Transverse colon (tissue), 4 donors: ENCODE measurements at regions not wholly inside any gene's neighbourhood (a gene's known extent, or its start where the extent isn't known, plus 50 kb on each side); places are given as distances from the start of the nearest gene placed in this dataset.

Experiments
- DNase-seq: peaks from one replicate; pipeline ENCODE4 v3.0.0-alpha.2; 2019
- H3K27ac ChIP-seq, 4 donors: fragments of 200-600 bp; sonication (generic); 2 replicates each; pipeline ENCODE4 v1.5.1; 2016 to 2018; ENCODE audit warnings: inconsistent platforms in 4 of 4
- H3K27me3 ChIP-seq: fragments of 200-600 bp; sonication (generic); 2 replicates; pipeline ENCODE4 v1.5.1; 2017; ENCODE audit warnings: inconsistent platforms
- H3K36me3 ChIP-seq, 4 donors: fragments of 200-600 bp; sonication (generic); 2 replicates each; pipeline ENCODE4 v1.5.1; 2017 to 2019; ENCODE audit warnings: inconsistent platforms in 4 of 4
- H3K4me1 ChIP-seq, 4 donors: fragments of 200-600 bp; sonication (generic); 2 replicates each; pipeline ENCODE4 v1.5.1; 2017 to 2020; ENCODE audit warnings: inconsistent platforms in 4 of 4
- H3K4me3 ChIP-seq, 4 donors: fragments of 200-600 bp; sonication (generic); 1 replicate in 1 of 4; 2 replicates in 3 of 4; pipeline versions ENCODE4 v1.5.1 to v1.6.1; 2017 to 2019; ENCODE audit warnings: inconsistent platforms in 4 of 4
- H3K9me3 ChIP-seq, 2 donors: fragments of 200-600 bp; sonication (generic); 2 replicates each; pipeline ENCODE4 v1.5.1; 2017 to 2019; ENCODE audit warnings: inconsistent platforms in 2 of 2
- EP300 ChIP-seq: sonication (generic); formaldehyde crosslinking; IDR thresholded peaks from one replicate; pipeline ENCODE4 v1.6.1; 2017; ENCODE audit warnings: antibody characterized with exemption, low read depth
- POLR2A ChIP-seq: fragments of 450-650 bp; IDR thresholded peaks from one replicate; pipeline ENCODE4 v1.6.1; 2016; ENCODE audit warnings: antibody characterized with exemption, mild to moderate bottlenecking, moderate library complexity
- POLR2AphosphoS5 ChIP-seq, 3 donors: sonication (generic); formaldehyde crosslinking; IDR thresholded peaks; one replicate each; pipeline ENCODE4 v1.6.1; 2016; ENCODE audit warnings: antibody characterized with exemption in 3 of 3
- WGBS, 2 donors: methylation state at CpG; one replicate each; pipeline ENCODE4 v1.1.5; 2018; ENCODE audit warnings: low coverage in 1 of 2; 5-methylcytosine and 5-hydroxymethylcytosine counted together
- in situ Hi-C, 4 donors: fragments of 200-750 bp; cut with MboI; loops; one replicate each; pipeline versions ENCODE4 v1.15.0 to v1.15.1; 2017; ENCODE audit warnings: low sequenced_read_pairs in 3 of 4, low pct_ligation_motif_present in 1 of 4, low pct_unique_long_range_greater_than_20kb in 1 of 4
- intact Hi-C: fragments of 100-400 bp; cut with DNase I; formaldehyde crosslinking; loops from one replicate; pipeline ENCODE4 v1.15.1; 2023; ENCODE audit warnings: low total_unique reads
- TF ChIP-seq, protein P1 (sequence below), 5 experiments: fragments of 200-600 bp in 3 of 5; fragments of 450-650 bp in 2 of 5; sonication (generic) in 3 of 5; IDR thresholded peaks; 1 replicate in 2 of 5; 2 replicates in 3 of 5; pipeline ENCODE4 v1.5.1; 2016 to 2017; ENCODE audit warnings: antibody characterized with exemption in 5 of 5, inconsistent platforms in 3 of 5, mild to moderate bottlenecking in 2 of 5, moderate library complexity in 1 of 5

DNA sequence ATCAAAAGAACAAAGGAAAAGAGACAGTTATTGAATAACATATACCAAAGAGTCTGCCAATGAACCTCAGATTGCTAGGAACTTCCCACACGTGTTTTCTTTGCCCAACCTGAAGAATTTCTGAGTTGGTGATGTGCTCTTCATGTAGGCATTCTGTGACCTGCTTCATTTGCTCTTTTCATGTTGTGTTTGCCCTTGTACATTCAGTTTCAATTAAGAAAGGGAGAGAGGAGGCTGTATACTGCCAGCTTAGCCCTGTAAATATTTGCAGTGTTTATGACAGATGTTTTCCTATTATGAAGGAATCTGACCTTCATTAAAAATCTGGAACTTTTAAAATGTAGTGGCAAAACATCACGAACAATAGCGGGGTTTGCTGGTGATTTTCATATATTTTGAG lies 168.5 kb downstream of the GAS1 start:
- H3K9me3 ChIP-seq = no peaks in the 10 kb centered on the region
- no peak for TF ChIP-seq EP300
- TF ChIP-seq, protein P1, sequence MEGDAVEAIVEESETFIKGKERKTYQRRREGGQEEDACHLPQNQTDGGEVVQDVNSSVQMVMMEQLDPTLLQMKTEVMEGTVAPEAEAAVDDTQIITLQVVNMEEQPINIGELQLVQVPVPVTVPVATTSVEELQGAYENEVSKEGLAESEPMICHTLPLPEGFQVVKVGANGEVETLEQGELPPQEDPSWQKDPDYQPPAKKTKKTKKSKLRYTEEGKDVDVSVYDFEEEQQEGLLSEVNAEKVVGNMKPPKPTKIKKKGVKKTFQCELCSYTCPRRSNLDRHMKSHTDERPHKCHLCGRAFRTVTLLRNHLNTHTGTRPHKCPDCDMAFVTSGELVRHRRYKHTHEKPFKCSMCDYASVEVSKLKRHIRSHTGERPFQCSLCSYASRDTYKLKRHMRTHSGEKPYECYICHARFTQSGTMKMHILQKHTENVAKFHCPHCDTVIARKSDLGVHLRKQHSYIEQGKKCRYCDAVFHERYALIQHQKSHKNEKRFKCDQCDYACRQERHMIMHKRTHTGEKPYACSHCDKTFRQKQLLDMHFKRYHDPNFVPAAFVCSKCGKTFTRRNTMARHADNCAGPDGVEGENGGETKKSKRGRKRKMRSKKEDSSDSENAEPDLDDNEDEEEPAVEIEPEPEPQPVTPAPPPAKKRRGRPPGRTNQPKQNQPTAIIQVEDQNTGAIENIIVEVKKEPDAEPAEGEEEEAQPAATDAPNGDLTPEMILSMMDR (IDR thresholded peaks at IDR 0.05) = no peak
- no peak for TF ChIP-seq POLR2AphosphoS5 (IDR thresholded peaks at IDR 0.05)
- no peak for TF ChIP-seq POLR2A
- H3K4me1 ChIP-seq = no peaks in the 10 kb centered on the region
- no peaks in the 10 kb centered on the region for H3K36me3 ChIP-seq
- no peak overlapping the region for H3K4me3 ChIP-seq
- no peak overlapping the region for H3K27ac ChIP-seq
- H3K27me3 ChIP-seq = no peaks in the 10 kb centered on the region
- WGBS, 2 donors = 75 to 78% methylated on average over 3 of the region's 3 CpGs
- in situ Hi-C loops = no loop called here
- no peak for DNase-seq
- intact Hi-C loops = no loop called here

DNA sequence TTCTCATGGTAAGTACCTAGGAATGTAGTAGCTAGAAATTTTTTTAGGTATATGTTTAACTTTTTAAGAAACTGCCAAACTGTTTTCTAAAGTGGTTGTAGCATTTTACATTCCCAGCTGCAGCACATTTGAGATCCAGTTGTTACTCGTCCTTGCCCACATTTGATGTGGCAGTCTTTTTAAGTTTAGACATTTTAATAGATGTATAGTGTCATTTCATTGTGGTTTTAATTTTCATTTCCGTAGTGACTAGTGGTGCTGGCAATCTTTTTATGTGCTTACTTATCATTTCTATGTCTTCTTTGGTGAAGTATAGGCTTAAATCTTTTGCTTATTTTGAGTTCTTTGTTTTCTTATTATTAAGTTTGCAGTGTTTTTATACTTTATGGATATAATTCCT lies 171.6 kb downstream of the GAS1 start:
- no peaks in the 10 kb centered on the region for H3K36me3 ChIP-seq
- H3K27me3 ChIP-seq = no peaks in the 10 kb centered on the region
- TF ChIP-seq EP300 = no peak
- TF ChIP-seq, protein P1 (IDR thresholded peaks at IDR 0.05) = no peak
- TF ChIP-seq POLR2A = no peak
- TF ChIP-seq POLR2AphosphoS5 (IDR thresholded peaks at IDR 0.05) = no peak
- no peaks in the 10 kb centered on the region for H3K9me3 ChIP-seq
- no peak overlapping the region for H3K4me3 ChIP-seq
- WGBS, 2 donors = 65 to 86% methylated on average over 1 to 2 of the region's 2 CpGs
- no peak for DNase-seq
- intact Hi-C loops (no loop called here), in situ Hi-C loops (no loop called here)
- no peak overlapping the region for H3K27ac ChIP-seq
- H3K4me1 ChIP-seq = no peaks in the 10 kb centered on the region

DNA sequence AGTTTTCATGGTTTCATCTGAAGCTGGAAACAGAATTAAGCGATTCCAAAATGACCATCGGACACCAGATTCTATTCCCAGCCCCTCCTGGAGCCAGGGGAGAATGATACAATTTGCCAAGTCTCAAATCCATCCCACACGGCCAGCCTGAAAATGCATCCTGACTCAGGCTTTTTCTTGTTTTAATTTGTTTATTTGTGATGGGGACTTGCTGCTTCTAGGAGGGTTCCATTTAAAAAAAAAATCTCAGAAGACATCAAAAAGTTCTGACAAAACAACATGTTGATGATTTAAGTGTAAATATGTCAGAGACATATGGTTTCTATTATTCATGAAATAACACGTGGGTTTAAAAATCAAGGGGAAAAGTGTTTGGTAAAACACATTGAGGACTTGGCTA lies 173.2 kb downstream of the GAS1 start:
- H3K4me1 ChIP-seq = no peaks in the 10 kb centered on the region
- H3K27me3 ChIP-seq = no peaks in the 10 kb centered on the region
- DNase-seq = no peak
- no peak overlapping the region for H3K27ac ChIP-seq
- no peak overlapping the region for H3K4me3 ChIP-seq
- intact Hi-C loops (no loop called here), in situ Hi-C loops (no loop called here)
- no peak for TF ChIP-seq POLR2A
- no peak for TF ChIP-seq POLR2AphosphoS5 (IDR thresholded peaks at IDR 0.05)
- TF ChIP-seq, protein P1 (IDR thresholded peaks at IDR 0.05) = no peak
- no peak for TF ChIP-seq EP300
- H3K9me3 ChIP-seq = no peaks in the 10 kb centered on the region
- H3K36me3 ChIP-seq = no peaks in the 10 kb centered on the region
- WGBS, 2 donors = 65 to 69% methylated on average over 4 of the region's 4 CpGs

DNA sequence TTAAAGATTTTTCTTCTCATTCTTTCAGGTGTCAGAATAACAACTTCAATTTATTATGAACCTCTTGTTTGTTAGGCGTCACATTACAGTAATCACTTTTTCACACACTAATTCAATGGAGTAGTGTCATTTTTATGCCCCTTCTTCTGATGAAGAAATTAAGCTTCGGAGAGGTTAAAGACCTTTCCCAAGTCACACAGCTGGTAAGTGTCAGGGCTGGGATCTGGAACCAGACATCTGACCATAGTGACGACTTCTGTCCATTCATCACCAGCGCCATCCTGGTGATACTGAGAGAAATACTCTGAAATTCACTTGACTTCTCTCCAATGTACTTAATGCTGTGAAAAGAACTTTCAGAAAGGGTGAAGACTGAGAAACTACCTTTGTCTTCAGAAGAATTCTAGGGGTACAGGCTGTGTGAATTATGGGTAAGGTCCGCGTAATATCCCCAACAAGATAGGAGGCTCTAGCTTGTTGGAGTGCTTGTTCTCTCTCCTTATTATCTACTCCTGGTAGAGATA lies 173.8 kb downstream of the GAS1 start:
- Histone ChIP-seq H3K4me3 (no peak overlapping the region), H3K27me3 (no peaks in the 10 kb centered on the region), H3K9me3 (no peaks in the 10 kb centered on the region), H3K4me1 (no peaks in the 10 kb centered on the region), H3K27ac (no peak overlapping the region), H3K36me3 (no peaks in the 10 kb centered on the region)
- DNase-seq = no peak
- in situ Hi-C loops (no loop called here), intact Hi-C loops (no loop called here)
- TF ChIP-seq, protein P1 (IDR thresholded peaks at IDR 0.05) = no peak
- TF ChIP-seq EP300 = no peak
- no peak for TF ChIP-seq POLR2A
- TF ChIP-seq POLR2AphosphoS5 (IDR thresholded peaks at IDR 0.05) = no peak
- 76 to 83% methylated on average over 6 of the region's 6 CpGs for WGBS, 2 donors
